ENCODE measurements at regions not wholly inside any gene's neighbourhood (a gene's known extent, or its start where the extent isn't known, plus 50 kb on each side); places are given as distances from the start of the nearest gene placed in this dataset.
"Not testable (repeated sequence)": the region's sequence is repeated elsewhere in the genome, so short reads cannot be mapped to it uniquely, and the experiment has no call there.

- ChIA-PET POLR2A (no interaction called here), CTCF (no interaction called here)
- Histone ChIP-seq H3K4me1 (ENCODE audit: control extremely low read depth in 1 of 4, control insufficient read depth in 4 of 4, insufficient read depth in 4 of 4, low read length in 3 of 4) (no peaks in the 10 kb centered on the region), H3K36me3 (ENCODE audit: control insufficient read depth in 4 of 4, insufficient read depth in 4 of 4, low read length in 3 of 4) (no peaks in the 10 kb centered on the region), H3K9me3 (ENCODE audit: control extremely low read depth in 1 of 5, control insufficient read depth in 4 of 5, insufficient read depth in 2 of 5, low read depth in 1 of 5, low read length in 4 of 5) (peaks cover 0 to 1% (median 0%) of the 10 kb centered on the region in 5 experiments), H3K4me3 (ENCODE audit: control insufficient read depth in 1 of 7, extremely low read depth in 1 of 7, insufficient read depth in 4 of 7, low read depth in 2 of 7, low read length in 6 of 7) (no peak overlapping the region), H3K27me3 (replicated peaks in 2 of 5; ENCODE audit: control insufficient read depth in 4 of 5, insufficient read depth in 5 of 5, low read length in 4 of 5) (no peaks in the 10 kb centered on the region), H3K27ac (ENCODE audit: insufficient read depth in 1 of 2, low read depth in 1 of 2, low read length in 2 of 2, poor library complexity in 1 of 2, severe bottlenecking in 2 of 2) (no peak overlapping the region)
- DNase-seq = no peak
- 100% methylated on average over 1 of the region's 1 CpG for WGBS (ENCODE audit: insufficient coverage)
Measured at GRCh38 chr13:33556828-33557227, 261.1 kb upstream of the RFC3 start.

- POLR2A ChIA-PET = no interaction called here
- Histone ChIP-seq H3K27ac (ENCODE audit: insufficient read depth in 1 of 2, low read depth in 1 of 2, low read length in 2 of 2, poor library complexity in 1 of 2, severe bottlenecking in 2 of 2) (no peak overlapping the region), H3K36me3 (ENCODE audit: control insufficient read depth in 4 of 4, insufficient read depth in 4 of 4, low read length in 3 of 4) (no peaks in the 10 kb centered on the region), H3K4me3 (ENCODE audit: control insufficient read depth in 1 of 7, extremely low read depth in 1 of 7, insufficient read depth in 4 of 7, low read depth in 2 of 7, low read length in 6 of 7) (no peak overlapping the region), H3K4me1 (ENCODE audit: control extremely low read depth in 1 of 4, control insufficient read depth in 4 of 4, insufficient read depth in 4 of 4, low read length in 3 of 4) (no peaks in the 10 kb centered on the region), H3K9me3 (ENCODE audit: control extremely low read depth in 1 of 5, control insufficient read depth in 4 of 5, insufficient read depth in 2 of 5, low read depth in 1 of 5, low read length in 4 of 5) (peaks cover 0 to 2% (median 0%) of the 10 kb centered on the region in 5 experiments), H3K27me3 (replicated peaks in 2 of 5; ENCODE audit: control insufficient read depth in 4 of 5, insufficient read depth in 5 of 5, low read length in 4 of 5) (no peaks in the 10 kb centered on the region)
- no peak for DNase-seq
- CTCF ChIA-PET = no interaction called here
Measured at GRCh38 chr13:33560726-33561125, 257.2 kb upstream of the RFC3 start.

GRCh38 chr13:33561627-33562026 is 256.3 kb upstream of the RFC3 start:
- WGBS (ENCODE audit: insufficient coverage) = no CpG with 5 or more reads among the region's 2 CpGs
- DNase-seq = no peak
- Histone ChIP-seq H3K9me3 (ENCODE audit: control extremely low read depth in 1 of 5, control insufficient read depth in 4 of 5, insufficient read depth in 2 of 5, low read depth in 1 of 5, low read length in 4 of 5) (peaks cover 0 to 2% (median 0%) of the 10 kb centered on the region in 5 experiments), H3K4me1 (ENCODE audit: control extremely low read depth in 1 of 4, control insufficient read depth in 4 of 4, insufficient read depth in 4 of 4, low read length in 3 of 4) (no peaks in the 10 kb centered on the region), H3K27me3 (replicated peaks in 2 of 5; ENCODE audit: control insufficient read depth in 4 of 5, insufficient read depth in 5 of 5, low read length in 4 of 5) (no peaks in the 10 kb centered on the region), H3K4me3 (ENCODE audit: control insufficient read depth in 1 of 7, extremely low read depth in 1 of 7, insufficient read depth in 4 of 7, low read depth in 2 of 7, low read length in 6 of 7) (no peak overlapping the region), H3K27ac (ENCODE audit: insufficient read depth in 1 of 2, low read depth in 1 of 2, low read length in 2 of 2, poor library complexity in 1 of 2, severe bottlenecking in 2 of 2) (no peak overlapping the region), H3K36me3 (ENCODE audit: control insufficient read depth in 4 of 4, insufficient read depth in 4 of 4, low read length in 3 of 4) (no peaks in the 10 kb centered on the region)
- ChIA-PET POLR2A (no interaction called here), CTCF (no interaction called here)

- Histone ChIP-seq H3K36me3 (ENCODE audit: control insufficient read depth in 4 of 4, insufficient read depth in 4 of 4, low read length in 3 of 4) (no peaks in the 10 kb centered on the region), H3K4me1 (ENCODE audit: control extremely low read depth in 1 of 4, control insufficient read depth in 4 of 4, insufficient read depth in 4 of 4, low read length in 3 of 4) (no peaks in the 10 kb centered on the region), H3K4me3 (ENCODE audit: control insufficient read depth in 1 of 7, extremely low read depth in 1 of 7, insufficient read depth in 4 of 7, low read depth in 2 of 7, low read length in 6 of 7) (no peak overlapping the region), H3K27ac (ENCODE audit: insufficient read depth in 1 of 2, low read depth in 1 of 2, low read length in 2 of 2, poor library complexity in 1 of 2, severe bottlenecking in 2 of 2) (no peak overlapping the region), H3K27me3 (replicated peaks in 2 of 5; ENCODE audit: control insufficient read depth in 4 of 5, insufficient read depth in 5 of 5, low read length in 4 of 5) (no peaks in the 10 kb centered on the region), H3K9me3 (ENCODE audit: control extremely low read depth in 1 of 5, control insufficient read depth in 4 of 5, insufficient read depth in 2 of 5, low read depth in 1 of 5, low read length in 4 of 5) (no peaks in the 10 kb centered on the region)
- POLR2A ChIA-PET = no interaction called here
- CTCF ChIA-PET = no interaction called here
- no peak for DNase-seq
- 91% methylated on average over 1 of the region's 1 CpG for WGBS (ENCODE audit: insufficient coverage)
Measured at GRCh38 chr13:33571618-33572017, 246.3 kb upstream of the RFC3 start.

GRCh38 chr13:33572322-33572721 is 245.6 kb upstream of the RFC3 start:
- H3K9me3 ChIP-seq (ENCODE audit: control extremely low read depth in 1 of 5, control insufficient read depth in 4 of 5, insufficient read depth in 2 of 5, low read depth in 1 of 5, low read length in 4 of 5); H3K36me3 ChIP-seq (ENCODE audit: control insufficient read depth in 4 of 4, insufficient read depth in 4 of 4, low read length in 3 of 4); DNase-seq; POLR2A ChIA-PET; H3K27me3 ChIP-seq (replicated peaks in 2 of 5; ENCODE audit: control insufficient read depth in 4 of 5, insufficient read depth in 5 of 5, low read length in 4 of 5); H3K4me1 ChIP-seq (ENCODE audit: control extremely low read depth in 1 of 4, control insufficient read depth in 4 of 4, insufficient read depth in 4 of 4, low read length in 3 of 4); H3K4me3 ChIP-seq (ENCODE audit: control insufficient read depth in 1 of 7, extremely low read depth in 1 of 7, insufficient read depth in 4 of 7, low read depth in 2 of 7, low read length in 6 of 7); H3K27ac ChIP-seq (ENCODE audit: insufficient read depth in 1 of 2, low read depth in 1 of 2, low read length in 2 of 2, poor library complexity in 1 of 2, severe bottlenecking in 2 of 2); CTCF ChIA-PET: not testable (repeated sequence)
- no CpG with 5 or more reads among the region's 2 CpGs for WGBS (ENCODE audit: insufficient coverage)

- peak in 1 of 3 donors; percentile 1 for DNase-seq
- H3K36me3 ChIP-seq (ENCODE audit: control insufficient read depth in 4 of 4, insufficient read depth in 4 of 4, low read length in 3 of 4) = no peaks in the 10 kb centered on the region
- H3K4me1 ChIP-seq (ENCODE audit: control extremely low read depth in 1 of 4, control insufficient read depth in 4 of 4, insufficient read depth in 4 of 4, low read length in 3 of 4) = no peaks in the 10 kb centered on the region
- H3K27ac ChIP-seq (ENCODE audit: insufficient read depth in 1 of 2, low read depth in 1 of 2, low read length in 2 of 2, poor library complexity in 1 of 2, severe bottlenecking in 2 of 2) = no peak overlapping the region
- ChIA-PET POLR2A (no interaction called here), CTCF (no interaction called here)
- H3K9me3 ChIP-seq (ENCODE audit: control extremely low read depth in 1 of 5, control insufficient read depth in 4 of 5, insufficient read depth in 2 of 5, low read depth in 1 of 5, low read length in 4 of 5) = no peaks in the 10 kb centered on the region
- no peak overlapping the region for H3K4me3 ChIP-seq (ENCODE audit: control insufficient read depth in 1 of 7, extremely low read depth in 1 of 7, insufficient read depth in 4 of 7, low read depth in 2 of 7, low read length in 6 of 7)
- H3K27me3 ChIP-seq (replicated peaks in 2 of 5; ENCODE audit: control insufficient read depth in 4 of 5, insufficient read depth in 5 of 5, low read length in 4 of 5) = no peaks in the 10 kb centered on the region
- WGBS (ENCODE audit: insufficient coverage) = 20% methylated on average over 1 of the region's 1 CpG
Measured at GRCh38 chr13:33575378-33575777, 242.6 kb upstream of the RFC3 start.

- no peak overlapping the region for H3K27ac ChIP-seq (ENCODE audit: insufficient read depth in 1 of 2, low read depth in 1 of 2, low read length in 2 of 2, poor library complexity in 1 of 2, severe bottlenecking in 2 of 2)
- POLR2A ChIA-PET = no interaction called here
- H3K9me3 ChIP-seq (ENCODE audit: control extremely low read depth in 1 of 5, control insufficient read depth in 4 of 5, insufficient read depth in 2 of 5, low read depth in 1 of 5, low read length in 4 of 5) = no peaks in the 10 kb centered on the region
- 100% methylated on average over 2 of the region's 2 CpGs for WGBS (ENCODE audit: insufficient coverage)
- CTCF ChIA-PET = no interaction called here
- H3K36me3 ChIP-seq (ENCODE audit: control insufficient read depth in 4 of 4, insufficient read depth in 4 of 4, low read length in 3 of 4) = no peaks in the 10 kb centered on the region
- no peaks in the 10 kb centered on the region for H3K4me1 ChIP-seq (ENCODE audit: control extremely low read depth in 1 of 4, control insufficient read depth in 4 of 4, insufficient read depth in 4 of 4, low read length in 3 of 4)
- no peaks in the 10 kb centered on the region for H3K27me3 ChIP-seq (replicated peaks in 2 of 5; ENCODE audit: control insufficient read depth in 4 of 5, insufficient read depth in 5 of 5, low read length in 4 of 5)
- H3K4me3 ChIP-seq (ENCODE audit: control insufficient read depth in 1 of 7, extremely low read depth in 1 of 7, insufficient read depth in 4 of 7, low read depth in 2 of 7, low read length in 6 of 7) = no peak overlapping the region
- DNase-seq = no peak
Measured at GRCh38 chr13:33577007-33577406, 240.9 kb upstream of the RFC3 start.

GRCh38 chr13:33578786-33579185 is 239.2 kb upstream of the RFC3 start:
- Histone ChIP-seq H3K27me3 (replicated peaks in 2 of 5; ENCODE audit: control insufficient read depth in 4 of 5, insufficient read depth in 5 of 5, low read length in 4 of 5) (no peaks in the 10 kb centered on the region), H3K4me3 (ENCODE audit: control insufficient read depth in 1 of 7, extremely low read depth in 1 of 7, insufficient read depth in 4 of 7, low read depth in 2 of 7, low read length in 6 of 7) (no peak overlapping the region), H3K9me3 (ENCODE audit: control extremely low read depth in 1 of 5, control insufficient read depth in 4 of 5, insufficient read depth in 2 of 5, low read depth in 1 of 5, low read length in 4 of 5) (no peaks in the 10 kb centered on the region), H3K4me1 (ENCODE audit: control extremely low read depth in 1 of 4, control insufficient read depth in 4 of 4, insufficient read depth in 4 of 4, low read length in 3 of 4) (no peaks in the 10 kb centered on the region), H3K36me3 (ENCODE audit: control insufficient read depth in 4 of 4, insufficient read depth in 4 of 4, low read length in 3 of 4) (no peaks in the 10 kb centered on the region), H3K27ac (ENCODE audit: insufficient read depth in 1 of 2, low read depth in 1 of 2, low read length in 2 of 2, poor library complexity in 1 of 2, severe bottlenecking in 2 of 2) (no peak overlapping the region)
- POLR2A ChIA-PET = no interaction called here
- WGBS (ENCODE audit: insufficient coverage) = no CpG with 5 or more reads among the region's 2 CpGs
- DNase-seq = no peak
- CTCF ChIA-PET = no interaction called here
